Fibroblast of the aortic adventitia (primary cell): ENCODE measurements at regions not wholly inside any gene's neighbourhood (a gene's known extent, or its start where the extent isn't known, plus 50 kb on each side); places are given as distances from the start of the nearest gene placed in this dataset.

Experiments
- DNase-seq: peaks from one replicate; pipeline ENCODE4 v3.0.0-alpha.2; 2010; ENCODE audit warnings: low read depth
- H3K4me3 ChIP-seq: 2 replicates; pipeline ENCODE4 v1.5.1; 2011; ENCODE audit warnings: low read depth, mild to moderate bottlenecking, control low read depth, low read length, moderate library complexity
- TF ChIP-seq, protein P1 (sequence below): IDR thresholded peaks from 2 replicates; pipeline ENCODE4 v1.5.1; 2011; ENCODE audit warnings: mild to moderate bottlenecking, low read length, control low read depth, inconsistent platforms; ENCODE audit not compliant: insufficient read depth

DNA sequence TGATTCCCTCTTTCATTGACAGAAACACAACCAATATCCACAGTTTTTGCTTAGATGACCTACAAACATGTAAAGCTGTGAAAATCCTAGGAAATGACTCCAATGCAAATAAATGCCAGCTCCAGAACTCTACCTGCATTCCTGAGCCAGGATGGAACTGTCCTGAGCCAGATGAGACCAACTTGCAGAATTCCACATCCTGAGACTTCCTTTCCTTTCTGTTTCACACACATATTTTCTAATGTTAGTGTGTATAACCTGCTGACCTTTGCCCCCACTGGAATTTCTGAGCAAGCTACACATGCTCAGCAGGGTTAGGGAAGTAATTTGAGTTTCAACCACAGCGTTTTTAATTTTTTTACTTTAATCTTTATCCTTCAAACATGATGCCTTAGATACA, 69.6 kb upstream of the ADGRF1 start:
- no peak for DNase-seq
- no peak overlapping the region for H3K4me3 ChIP-seq
- TF ChIP-seq, protein P1, sequence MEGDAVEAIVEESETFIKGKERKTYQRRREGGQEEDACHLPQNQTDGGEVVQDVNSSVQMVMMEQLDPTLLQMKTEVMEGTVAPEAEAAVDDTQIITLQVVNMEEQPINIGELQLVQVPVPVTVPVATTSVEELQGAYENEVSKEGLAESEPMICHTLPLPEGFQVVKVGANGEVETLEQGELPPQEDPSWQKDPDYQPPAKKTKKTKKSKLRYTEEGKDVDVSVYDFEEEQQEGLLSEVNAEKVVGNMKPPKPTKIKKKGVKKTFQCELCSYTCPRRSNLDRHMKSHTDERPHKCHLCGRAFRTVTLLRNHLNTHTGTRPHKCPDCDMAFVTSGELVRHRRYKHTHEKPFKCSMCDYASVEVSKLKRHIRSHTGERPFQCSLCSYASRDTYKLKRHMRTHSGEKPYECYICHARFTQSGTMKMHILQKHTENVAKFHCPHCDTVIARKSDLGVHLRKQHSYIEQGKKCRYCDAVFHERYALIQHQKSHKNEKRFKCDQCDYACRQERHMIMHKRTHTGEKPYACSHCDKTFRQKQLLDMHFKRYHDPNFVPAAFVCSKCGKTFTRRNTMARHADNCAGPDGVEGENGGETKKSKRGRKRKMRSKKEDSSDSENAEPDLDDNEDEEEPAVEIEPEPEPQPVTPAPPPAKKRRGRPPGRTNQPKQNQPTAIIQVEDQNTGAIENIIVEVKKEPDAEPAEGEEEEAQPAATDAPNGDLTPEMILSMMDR: no peak

DNA sequence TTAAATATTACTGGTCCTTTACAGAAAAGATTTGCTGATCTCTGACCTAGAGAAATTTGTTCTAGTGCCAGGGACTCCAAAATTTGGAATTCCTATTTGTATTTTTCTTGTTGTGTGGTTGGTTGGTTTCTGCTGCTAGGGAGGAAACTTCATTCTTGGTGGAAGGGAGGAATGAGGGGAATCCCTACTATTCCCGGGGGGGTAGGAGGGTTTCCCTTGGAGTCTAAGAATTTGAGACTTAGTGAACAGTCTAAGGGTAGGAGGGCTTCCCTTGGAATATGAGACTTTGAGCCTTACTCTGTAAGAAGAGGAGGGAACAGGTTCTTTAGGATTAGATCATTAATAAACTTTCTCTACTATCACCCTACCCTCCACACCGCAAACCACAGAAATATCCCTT, 67.1 kb upstream of the ADGRF1 start:
- no peak overlapping the region for H3K4me3 ChIP-seq
- no peak for DNase-seq
- TF ChIP-seq, protein P1: no peak

DNA sequence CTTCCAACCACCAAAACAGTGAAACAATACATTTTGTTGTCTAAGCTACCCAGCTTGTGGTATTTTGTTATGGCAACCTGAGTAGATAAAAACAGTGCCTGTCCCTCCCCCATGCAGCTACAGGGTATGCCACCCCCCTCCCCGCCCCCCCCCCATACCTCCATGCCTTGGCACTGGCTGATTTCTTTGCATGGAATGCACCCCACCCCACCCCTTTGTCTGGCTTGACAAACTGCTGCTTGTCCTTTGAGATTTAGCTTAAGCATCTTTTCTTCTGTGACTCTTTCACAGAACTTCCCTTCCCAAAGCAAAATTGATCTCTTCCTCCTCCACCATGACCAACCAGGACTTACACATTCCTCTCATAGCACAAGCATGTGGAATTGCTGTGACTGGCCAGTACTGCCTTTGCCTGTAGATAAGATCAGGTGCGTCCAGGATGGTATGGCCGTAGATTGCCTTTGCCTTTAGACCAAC, 64.6 kb upstream of the ADGRF1 start:
- no peak overlapping the region for H3K4me3 ChIP-seq
- TF ChIP-seq, protein P1: no peak
- DNase-seq: no peak

DNA sequence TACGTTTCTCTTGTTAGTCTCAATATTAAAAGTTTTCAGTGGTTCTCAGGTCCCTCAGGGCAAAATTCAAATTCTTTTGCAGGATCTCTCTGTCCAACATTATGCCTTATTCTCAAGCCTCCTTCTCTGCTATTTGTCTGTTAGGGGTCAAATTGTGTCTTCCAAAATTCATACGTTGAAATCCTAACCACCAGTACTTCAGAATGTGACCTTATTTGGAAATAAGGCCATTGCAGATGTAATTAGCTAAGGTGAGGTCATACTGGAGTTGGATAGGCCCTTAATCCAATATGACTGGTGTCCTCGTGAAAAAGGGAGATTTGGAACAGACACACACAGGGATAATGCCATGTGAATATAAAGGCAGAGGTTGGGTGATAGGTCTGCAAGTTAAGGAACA, 64.1 kb upstream of the ADGRF1 start:
- H3K4me3 ChIP-seq: no peak overlapping the region
- DNase-seq: no peak
- TF ChIP-seq, protein P1: no peak

DNA sequence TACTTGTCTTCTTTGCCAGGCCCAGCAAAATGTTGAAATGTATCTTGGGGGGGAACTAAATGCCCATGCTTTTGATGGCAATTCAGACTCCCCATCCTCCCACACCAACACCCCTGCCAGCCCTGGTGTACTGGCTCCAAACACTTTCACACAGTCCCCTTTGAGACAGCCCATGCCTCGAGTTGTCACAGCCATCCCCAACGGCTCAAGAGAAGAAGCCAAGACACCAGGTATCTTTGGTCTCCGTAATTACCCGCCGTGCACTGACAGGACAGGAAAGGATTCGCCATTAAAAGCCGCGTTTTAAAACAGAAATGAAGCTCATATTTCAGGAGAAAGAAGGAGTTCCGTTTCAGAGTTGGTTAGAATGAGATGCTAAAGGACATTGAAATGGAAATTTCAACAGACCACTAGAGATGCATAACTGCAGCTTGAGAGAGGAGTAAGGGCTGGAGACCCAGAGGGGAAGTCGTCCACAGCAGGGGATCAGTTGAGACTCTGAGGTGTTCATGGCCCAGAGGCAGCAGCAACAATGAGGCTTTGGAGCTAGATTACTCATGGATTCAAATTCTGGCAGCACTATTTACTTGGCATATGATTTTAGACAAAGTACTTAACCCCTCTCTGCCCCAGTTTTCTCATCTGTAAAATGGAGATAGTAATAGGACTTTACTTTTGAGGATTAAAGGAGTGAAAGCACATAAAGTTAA, 63.5 kb upstream of the ADGRF1 start:
- H3K4me3 ChIP-seq: no peak overlapping the region
- DNase-seq: no peak
- TF ChIP-seq, protein P1: no peak

DNA sequence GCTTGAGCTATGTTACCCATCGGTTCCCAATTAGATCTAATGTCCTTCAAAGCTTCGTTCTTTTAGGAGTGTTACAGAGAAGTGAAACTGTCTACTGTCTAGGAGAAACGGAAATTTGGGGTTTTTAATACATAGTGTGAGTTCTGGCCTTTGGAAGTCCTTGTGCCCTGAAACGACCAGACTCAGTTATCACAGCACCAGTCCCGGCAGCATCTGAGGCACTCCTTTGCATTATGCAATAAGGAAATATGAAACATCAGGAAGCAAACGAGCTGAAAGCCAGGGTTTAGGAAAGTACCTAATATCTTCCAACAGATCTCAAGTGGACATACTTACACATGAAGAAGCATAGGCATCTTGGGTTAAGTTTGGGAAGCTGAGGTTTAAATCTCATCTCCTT, 61.8 kb upstream of the ADGRF1 start:
- DNase-seq: peak; percentile 56
- TF ChIP-seq, protein P1: no peak
- H3K4me3 ChIP-seq: no peak overlapping the region

DNA sequence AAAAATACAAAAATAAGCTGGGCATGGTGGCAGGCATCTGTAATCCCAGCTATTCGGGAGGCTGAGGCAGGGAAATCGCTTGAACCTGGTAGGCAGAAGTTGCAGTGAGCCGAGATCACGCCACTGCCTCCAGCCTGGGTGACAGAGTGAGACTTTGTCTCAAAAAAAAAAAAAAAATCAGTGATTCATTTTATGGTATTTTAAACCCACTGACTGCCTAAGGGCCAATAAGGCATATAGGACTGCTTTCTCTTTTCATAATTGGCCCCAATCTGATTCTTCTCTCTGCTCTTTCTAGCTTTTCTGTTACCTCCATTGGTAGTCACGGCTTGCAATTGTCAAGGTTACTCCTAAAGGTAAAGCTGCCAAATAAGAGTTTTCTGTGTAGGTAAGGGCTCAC, 60.2 kb upstream of the ADGRF1 start:
- TF ChIP-seq, protein P1: no peak
- H3K4me3 ChIP-seq: no peak overlapping the region
- no peak for DNase-seq
